Endothelial cell of umbilical vein (primary cell): ENCODE measurements at regions not wholly inside any gene's neighbourhood (a gene's known extent, or its start where the extent isn't known, plus 50 kb on each side); places are given as distances from the start of the nearest gene placed in this dataset.

Experiments used
- BruUV-seq: library from RNA; stranded (reverse); fragments of 400-500 nt; replicated peaks from 2 replicates; lab custom pipeline; 2021; lab: Mats Ljungman, UMichigan
- CTCF ChIA-PET: fragments of 300-600, 350-600 bp; sonication (Branson Sonifier 250); formaldehyde crosslinking; loops from one replicate; lab custom pipeline; 2021; ENCODE audit warnings: antibody characterized with exemption, inconsistent platforms; lab: Charles Lee
- POLR2A ChIA-PET: fragments of 300-600, 350-600 bp; sonication (Branson Sonifier 250); formaldehyde crosslinking; loops from one replicate; lab custom pipeline; 2021; ENCODE audit warnings: antibody characterized with exemption, inconsistent platforms; lab: Charles Lee
- DNase-seq: peaks from one replicate; pipeline ENCODE4 v3.0.0-alpha.2; 2011; ENCODE audit warnings: low read depth, low spot score
- FAIRE-seq: peaks from 2 replicates; lab custom pipeline; 2011; peaks lifted over from hg19 to GRCh38; lab: Jason Lieb, UNC
- H2AFZ ChIP-seq: 2 replicates; pipeline ENCODE4 v1.6.0; 2012; ENCODE audit warnings: low read depth, low read length, control low read depth, inconsistent platforms
- H3K27ac ChIP-seq: 2 replicates; pipeline ENCODE4 v1.5.1; 2011; ENCODE audit warnings: low read depth, mild to moderate bottlenecking, control low read depth, low read length, moderate library complexity; ENCODE audit not compliant: insufficient read depth
- H3K27me3 ChIP-seq, 2 experiments: 2 replicates each; pipeline versions ENCODE4 v1.6.0 to v1.6.1; 2011; ENCODE audit warnings: low read length in 2 of 2, mixed read lengths in 1 of 2; ENCODE audit not compliant: control insufficient read depth in 2 of 2, insufficient read depth in 2 of 2
- H3K36me3 ChIP-seq, 2 experiments: 2 replicates in 1 of 2; 3 replicates in 1 of 2; pipeline ENCODE4 v1.5.1; 2011; ENCODE audit warnings: low read length in 2 of 2, mild to moderate bottlenecking in 1 of 2, moderate library complexity in 1 of 2; ENCODE audit not compliant: control insufficient read depth in 2 of 2, insufficient read depth in 2 of 2; ENCODE audit errors: extremely low read depth in 1 of 2
- H3K4me1 ChIP-seq: 3 replicates; pipeline ENCODE4 v1.5.1; 2011; ENCODE audit warnings: mild to moderate bottlenecking, low read length; ENCODE audit not compliant: control insufficient read depth, insufficient read depth; ENCODE audit errors: extremely low read depth
- H3K4me2 ChIP-seq: 2 replicates; pipeline ENCODE4 v1.6.1; 2011; ENCODE audit warnings: low read length, control low read depth, mixed read lengths; ENCODE audit not compliant: insufficient read depth
- H3K4me3 ChIP-seq, 3 experiments: fragments of 200-600 bp in 1 of 3; sonication (generic), shearing (Covaris generic) in 1 of 3; replicated peaks in 1 of 3; 2 replicates each; pipeline ENCODE4 v1.5.1; 2011 to 2016; ENCODE audit warnings: control low read depth in 3 of 3, low read length in 3 of 3, mild to moderate bottlenecking in 2 of 3, inconsistent platforms in 1 of 3, low read depth in 1 of 3, moderate library complexity in 1 of 3; ENCODE audit not compliant: insufficient read depth in 1 of 3
- H3K79me2 ChIP-seq: 2 replicates; pipeline ENCODE4 v1.6.0; 2012; ENCODE audit warnings: low read length, inconsistent platforms; ENCODE audit not compliant: control insufficient read depth, insufficient read depth
- H3K9ac ChIP-seq: replicated peaks from 2 replicates; pipeline ENCODE3; 2011; ENCODE audit warnings: low read length, control low read depth; ENCODE audit not compliant: insufficient read depth; ENCODE audit errors: extremely low read depth
- H3K9me1 ChIP-seq: replicated peaks from 3 replicates; pipeline ENCODE4 v1.6.0; 2011; ENCODE audit warnings: mild to moderate bottlenecking, low read length; ENCODE audit not compliant: control insufficient read depth, insufficient read depth; ENCODE audit errors: extremely low read depth
- H3K9me3 ChIP-seq: replicated peaks from 2 replicates; pipeline ENCODE4 v1.5.1; 2012; ENCODE audit warnings: low read length, inconsistent platforms; ENCODE audit not compliant: control insufficient read depth, insufficient read depth
- H4K20me1 ChIP-seq: replicated peaks from 2 replicates; pipeline ENCODE3; 2011; ENCODE audit warnings: mild to moderate bottlenecking, low read length; ENCODE audit not compliant: control insufficient read depth, insufficient read depth; ENCODE audit errors: extremely low read depth
- CTCF ChIP-seq, 2 donors: IDR thresholded peaks; 1 replicate in 1 of 2; 2 replicates in 1 of 2; pipeline ENCODE4 v1.5.1; 2011; ENCODE audit warnings: low read length in 2 of 2, mild to moderate bottlenecking in 2 of 2, moderate library complexity in 2 of 2, control low read depth in 1 of 2, inconsistent platforms in 1 of 2, low read depth in 1 of 2; ENCODE audit not compliant: insufficient read depth in 1 of 2; ENCODE audit errors: extremely low read depth in 1 of 2
- EZH2 ChIP-seq: IDR thresholded peaks from 2 replicates; pipeline ENCODE4 v1.6.1; 2012; ENCODE audit warnings: borderline replicate concordance, low read depth, mild to moderate bottlenecking, moderate library complexity, low read length, inconsistent platforms; ENCODE audit not compliant: severe bottlenecking
- FOS ChIP-seq: IDR thresholded peaks from 2 replicates; pipeline ENCODE4 v1.6.1; 2011; ENCODE audit warnings: mild to moderate bottlenecking, low read length, moderate library complexity, borderline replicate concordance; ENCODE audit not compliant: insufficient read depth
- GATA2 ChIP-seq: IDR thresholded peaks from 2 replicates; pipeline ENCODE4 v1.7.0; 2011; ENCODE audit warnings: low read depth, mild to moderate bottlenecking, moderate library complexity, mixed read lengths, low read length; ENCODE audit not compliant: insufficient read length, insufficient read depth
- JUN ChIP-seq: IDR thresholded peaks from 2 replicates; pipeline ENCODE4 v1.6.1; 2011; ENCODE audit warnings: borderline replicate concordance, low read depth; ENCODE audit not compliant: insufficient read length, insufficient read depth
- MAX ChIP-seq: IDR thresholded peaks from 2 replicates; pipeline ENCODE4 v1.6.1; 2011; ENCODE audit not compliant: insufficient read depth, insufficient read length
- MYC ChIP-seq: IDR thresholded peaks from one replicate; pipeline ENCODE4 v1.6.1; 2011; ENCODE audit warnings: mild to moderate bottlenecking, low read depth, low read length
- POLR2A ChIP-seq: IDR thresholded peaks from 2 replicates; pipeline ENCODE4 v1.6.1; 2012; ENCODE audit warnings: low read depth, mild to moderate bottlenecking, control low read depth, low read length
- POLR2AphosphoS5 ChIP-seq: IDR thresholded peaks from 2 replicates; pipeline ENCODE4 v1.6.1; 2012; ENCODE audit warnings: low read depth, mild to moderate bottlenecking, control low read depth, low read length, moderate library complexity; ENCODE audit not compliant: insufficient read depth
- dilution Hi-C: fragments of 300-500 bp; cut with MboI; formaldehyde crosslinking; loops from one replicate; pipeline ENCODE4 v1.15.0; 2019; ENCODE audit warnings: low sequenced_read_pairs; ENCODE audit not compliant: extremely low pct_ligation_motif_present
- intact Hi-C: fragments of 100-400 bp; cut with micrococcal nuclease; formaldehyde crosslinking; loops from one replicate; pipeline ENCODE4 v1.10.0; 2022

- no peak overlapping the region for H3K4me2 ChIP-seq
- no peaks in the 10 kb centered on the region for H3K27me3 ChIP-seq
- no peak overlapping the region for H3K9ac ChIP-seq
- dilution Hi-C loops (no loop called here), intact Hi-C loops (loop anchor here (5.0 to 10.0 kb wide), 3 partner anchors 200 to 528 kb away; partner anchors contain the start of gene HYCC1)
- no peak overlapping the region for H3K27ac ChIP-seq
- DNase-seq (no peak), FAIRE-seq (no peak)
- no peaks in the 10 kb centered on the region for H3K9me3 ChIP-seq
- no peaks in the 10 kb centered on the region for H3K79me2 ChIP-seq
- BruUV-seq, result no TSS peak
- H4K20me1 ChIP-seq, result no peaks in the 10 kb centered on the region
- no peak for TF ChIP-seq GATA2
- TF ChIP-seq MYC, result no peak
- TF ChIP-seq POLR2AphosphoS5, result no peak
- no peak for TF ChIP-seq JUN
- no peak for TF ChIP-seq FOS
- no peak for TF ChIP-seq POLR2A
- no peak for TF ChIP-seq EZH2
- TF ChIP-seq MAX, result no peak
- TF ChIP-seq CTCF (IDR thresholded peaks at IDR 0.05; ENCODE audit: extremely low read depth in 1 of 2, insufficient read depth in 1 of 2, low read depth in 1 of 2, low read length in 2 of 2), result no peak
- H3K9me1 ChIP-seq, result no peaks in the 10 kb centered on the region
- CTCF ChIA-PET, result interaction anchor here (1.0 to 2.1 kb wide), 6 partner anchors 21 to 94 kb away, joined by 3 to 9 read pairs (median 6); partner anchors contain the start of gene IL6
- H3K36me3 ChIP-seq, result no peaks in the 10 kb centered on the region
- no peak overlapping the region for H2AFZ ChIP-seq
- POLR2A ChIA-PET, result no interaction called here
- peaks cover 45% of the 10 kb centered on the region for H3K4me1 ChIP-seq
- H3K4me3 ChIP-seq, result no peak overlapping the region
These were observed 72.2 kb upstream of the IL6 start for GRCh38 chr7:22654831-22655230.
